ENCODE measurements at regions not wholly inside any gene's neighbourhood (a gene's known extent, or its start where the extent isn't known, plus 50 kb on each side); places are given as distances from the start of the nearest gene placed in this dataset.
"Not testable (repeated sequence)": the region's sequence is repeated elsewhere in the genome, so short reads cannot be mapped to it uniquely, and the experiment has no call there.

GRCh38 chr14:49249022-49249421 lies 337.2 kb downstream of the RPS29 start:
- Histone ChIP-seq H3K27ac (ENCODE audit: low read depth in 1 of 2, low read length in 2 of 2) (no peak overlapping the region), H3K27me3 (ENCODE audit: control insufficient read depth in 4 of 4, insufficient read depth in 4 of 4, low read length in 3 of 4) (peaks cover 0 to 4% (median 0%) of the 10 kb centered on the region in 4 donors), H3K4me3 (ENCODE audit: low read depth in 1 of 3, low read length in 3 of 3) (no peak overlapping the region), H3K9ac (ENCODE audit: low read depth in 1 of 2, low read length in 2 of 2) (no peak overlapping the region), H3K36me3 (ENCODE audit: control insufficient read depth in 4 of 4, insufficient read depth in 3 of 4, low read depth in 1 of 4, low read length in 3 of 4) (no peaks in the 10 kb centered on the region), H3K9me3 (ENCODE audit: control insufficient read depth in 4 of 4, low read length in 3 of 4) (no peaks in the 10 kb centered on the region), H3K4me1 (ENCODE audit: control insufficient read depth in 4 of 4, insufficient read depth in 4 of 4, low read length in 3 of 4) (no peaks in the 10 kb centered on the region)
- TF ChIP-seq YY1 (IDR thresholded peaks at IDR 0.05) = no peak
- no peak for DNase-seq (ENCODE audit: low spot score)

- H3K27me3 ChIP-seq (ENCODE audit: control insufficient read depth in 4 of 4, insufficient read depth in 4 of 4, low read length in 3 of 4); H3K4me3 ChIP-seq (ENCODE audit: low read depth in 1 of 3, low read length in 3 of 3); H3K9me3 ChIP-seq (ENCODE audit: control insufficient read depth in 4 of 4, low read length in 3 of 4); H3K4me1 ChIP-seq (ENCODE audit: control insufficient read depth in 4 of 4, insufficient read depth in 4 of 4, low read length in 3 of 4); DNase-seq (ENCODE audit: low spot score); H3K36me3 ChIP-seq (ENCODE audit: control insufficient read depth in 4 of 4, insufficient read depth in 3 of 4, low read depth in 1 of 4, low read length in 3 of 4); H3K9ac ChIP-seq (ENCODE audit: low read depth in 1 of 2, low read length in 2 of 2); H3K27ac ChIP-seq (ENCODE audit: low read depth in 1 of 2, low read length in 2 of 2): not testable (repeated sequence)
- WGBS = 86% methylated on average over 5 of the region's 5 CpGs
Observed at GRCh38 chr14:49243777-49244176, 342.4 kb downstream of the RPS29 start.

- TF ChIP-seq REST (IDR thresholded peaks at IDR 0.05) = no peak
- no peak for TF ChIP-seq EGR1 (IDR thresholded peaks at IDR 0.05; ENCODE audit: low read depth in 2 of 2)
- TF ChIP-seq MAX (IDR thresholded peaks at IDR 0.05) = no peak
- TF ChIP-seq NR2F2 (IDR thresholded peaks at IDR 0.05) = no peak
- no peak for TF ChIP-seq RAD21 (IDR thresholded peaks at IDR 0.05)
- no peak for TF ChIP-seq GABPA (IDR thresholded peaks at IDR 0.05 in 1 of 2, conservative IDR thresholded peaks at IDR 0.05 in 1 of 2)
- TF ChIP-seq FOXA1 (IDR thresholded peaks at IDR 0.05) = no peak
- TF ChIP-seq RXRA (IDR thresholded peaks at IDR 0.05) = no peak
- TF ChIP-seq SP1 (IDR thresholded peaks at IDR 0.05) = no peak
- no peak for TF ChIP-seq TAF1 (conservative IDR thresholded peaks at IDR 0.05)
- TF ChIP-seq JUND (IDR thresholded peaks at IDR 0.05) = no peak
- TF ChIP-seq FOXA2 (IDR thresholded peaks at IDR 0.05) = no peak
- TF ChIP-seq YY1 (IDR thresholded peaks at IDR 0.05) = no peak
- TF ChIP-seq ATF3 (IDR thresholded peaks at IDR 0.05) = no peak
- no peak for TF ChIP-seq HNF4G (IDR thresholded peaks at IDR 0.05)
- TF ChIP-seq CTCF (IDR thresholded peaks at IDR 0.05; ENCODE audit: low read depth, low read length, missing input control) = no peak
- no peak for TF ChIP-seq ZBTB33 (IDR thresholded peaks at IDR 0.05)
- H3K27ac ChIP-seq (ENCODE audit: low read depth in 1 of 2, low read length in 2 of 2) = no peak overlapping the region
Observed at GRCh38 chr14:49240383-49240782, 345.8 kb downstream of the RPS29 start.

More at GRCh38 chr14:49240383-49240782, 345.8 kb downstream of the RPS29 start:
- Histone ChIP-seq H3K4me3 (ENCODE audit: low read depth in 1 of 3, low read length in 3 of 3) (no peak overlapping the region), H3K27me3 (ENCODE audit: control insufficient read depth in 4 of 4, insufficient read depth in 4 of 4, low read length in 3 of 4) (no peaks in the 10 kb centered on the region), H3K9me3 (ENCODE audit: control insufficient read depth in 4 of 4, low read length in 3 of 4) (peaks cover 0 to 6% (median 2%) of the 10 kb centered on the region in 4 donors), H3K36me3 (ENCODE audit: control insufficient read depth in 4 of 4, insufficient read depth in 3 of 4, low read depth in 1 of 4, low read length in 3 of 4) (no peaks in the 10 kb centered on the region), H3K4me1 (ENCODE audit: control insufficient read depth in 4 of 4, insufficient read depth in 4 of 4, low read length in 3 of 4) (no peaks in the 10 kb centered on the region), H3K9ac (ENCODE audit: low read depth in 1 of 2, low read length in 2 of 2) (no peak overlapping the region)
- 72% methylated on average over 4 of the region's 4 CpGs for WGBS
- DNase-seq (ENCODE audit: low spot score) = no peak
